Right lung (tissue), 2 donors: ENCODE measurements at regions not wholly inside any gene's neighbourhood (a gene's known extent, or its start where the extent isn't known, plus 50 kb on each side); places are given as distances from the start of the nearest gene placed in this dataset.

ENCODE experiments used
- DNase-seq, 2 donors: peaks; one replicate each; pipeline ENCODE4 v3.0.0-alpha.2; 2013

DNA sequence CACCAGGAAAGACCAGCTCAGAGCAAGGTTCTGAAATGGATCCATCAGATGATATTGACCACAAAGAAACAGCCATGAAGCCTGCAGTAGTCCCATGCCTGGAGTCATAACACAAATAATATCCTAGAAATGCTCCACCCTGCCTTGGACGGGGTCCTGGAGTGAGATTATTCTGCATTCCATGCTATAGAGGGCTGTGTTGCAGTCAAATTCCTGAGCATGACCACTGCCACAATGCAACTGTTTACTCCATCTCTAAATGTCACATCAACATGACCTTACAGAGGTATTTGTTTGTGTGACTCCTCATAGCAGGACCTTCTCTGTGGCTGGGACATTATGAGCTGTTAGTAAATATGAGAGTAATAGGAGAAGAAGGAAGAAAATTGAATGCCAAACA lies 257.5 kb upstream of the TCF21 start:
- no peak for DNase-seq

DNA sequence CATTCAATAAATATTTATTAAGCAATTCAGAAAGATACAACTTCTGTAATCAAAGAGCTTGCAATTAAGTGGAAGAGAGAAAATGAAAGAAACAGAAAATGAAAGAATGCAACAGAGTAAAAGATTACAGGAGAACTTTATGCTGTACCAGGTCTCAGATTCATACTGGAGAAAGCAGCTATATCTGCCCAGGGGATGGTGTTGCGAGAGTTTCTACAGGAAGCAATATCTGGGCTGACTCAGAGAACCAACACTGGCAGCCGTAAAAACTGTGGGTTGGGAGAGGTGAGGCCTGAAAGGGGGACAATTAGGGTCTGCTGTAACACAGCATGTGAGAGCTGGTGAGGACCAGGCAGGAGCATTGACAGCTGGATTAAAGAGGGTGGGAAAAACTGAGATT lies 256.7 kb upstream of the TCF21 start:
- DNase-seq: no peak

DNA sequence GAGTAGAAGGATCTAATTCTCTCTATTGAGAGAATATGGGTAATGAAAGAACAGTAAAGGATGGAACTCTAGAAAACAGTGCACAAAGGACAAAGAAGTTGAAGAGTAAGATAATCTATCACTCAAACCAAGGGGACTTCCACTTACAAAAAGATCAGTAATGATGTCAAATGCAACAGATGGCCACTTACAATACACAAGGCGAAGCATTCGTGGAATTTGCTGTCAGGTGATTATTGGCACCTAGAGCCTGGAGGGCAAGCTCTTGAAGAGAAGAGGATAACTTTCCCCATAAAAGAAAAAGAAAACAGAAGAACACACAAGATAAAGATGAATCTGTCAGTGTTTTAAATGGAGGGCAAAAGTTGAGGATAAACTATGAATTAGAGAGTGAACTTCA lies 256.0 kb upstream of the TCF21 start:
- no peak for DNase-seq

DNA sequence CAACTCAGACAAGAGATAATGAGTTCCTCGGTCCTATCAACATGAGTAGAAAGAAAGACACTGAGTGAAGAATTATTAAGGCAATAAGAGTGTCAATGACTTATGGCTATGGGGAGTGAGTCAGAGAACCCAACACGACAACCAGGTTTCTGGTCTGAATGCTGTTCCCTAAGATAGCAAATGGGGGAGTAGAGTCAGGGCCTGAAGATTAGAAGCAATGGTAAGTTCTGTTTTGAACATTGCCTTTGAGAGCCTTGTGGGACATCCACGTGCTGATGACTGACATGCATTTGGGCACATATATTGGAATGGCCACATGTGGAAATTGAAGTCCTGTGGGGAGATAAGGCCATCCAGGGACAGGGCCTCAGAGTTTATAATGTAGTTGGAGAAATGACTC lies 254.4 kb upstream of the TCF21 start:
- DNase-seq: no peak

DNA sequence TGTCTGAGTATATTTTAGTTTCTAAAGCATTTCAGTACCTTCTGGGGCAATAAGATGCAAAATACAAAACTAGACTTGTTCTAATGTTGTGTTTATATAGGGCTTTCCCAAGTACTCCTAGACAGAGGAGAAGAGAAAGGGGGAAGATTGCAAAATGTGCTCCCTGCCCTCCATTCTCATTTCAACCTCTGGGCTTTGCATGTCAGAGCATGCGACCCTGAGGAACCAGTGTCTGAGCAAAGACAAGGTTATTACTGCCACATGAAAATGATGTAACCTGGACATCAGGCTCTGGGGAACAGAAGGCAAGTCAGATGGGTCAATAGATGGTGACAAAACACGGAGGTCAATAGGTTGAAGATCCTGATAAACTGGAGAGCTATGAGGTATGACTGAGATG lies 253.5 kb upstream of the TCF21 start:
- DNase-seq: no peak

DNA sequence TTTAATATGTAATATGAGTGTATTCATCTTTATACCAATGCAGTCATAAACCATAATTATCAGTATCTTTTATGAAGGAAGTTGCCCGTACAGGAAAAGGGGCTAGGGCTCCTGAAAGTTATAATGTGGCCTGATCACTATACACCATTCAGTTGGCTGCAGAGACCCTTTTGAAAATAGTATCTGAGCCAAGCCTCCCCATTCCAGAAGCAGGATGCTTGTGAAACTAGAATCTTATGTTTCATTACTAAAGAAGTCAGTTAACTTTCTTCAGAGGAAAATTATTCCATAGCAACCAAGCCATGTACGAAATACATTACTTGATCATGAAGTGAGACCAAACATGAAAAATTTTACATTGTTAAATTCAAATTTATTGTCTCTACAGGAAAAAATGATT lies 251.5 kb upstream of the TCF21 start:
- peak in 1 of 2 donors; percentile 55 for DNase-seq

DNA sequence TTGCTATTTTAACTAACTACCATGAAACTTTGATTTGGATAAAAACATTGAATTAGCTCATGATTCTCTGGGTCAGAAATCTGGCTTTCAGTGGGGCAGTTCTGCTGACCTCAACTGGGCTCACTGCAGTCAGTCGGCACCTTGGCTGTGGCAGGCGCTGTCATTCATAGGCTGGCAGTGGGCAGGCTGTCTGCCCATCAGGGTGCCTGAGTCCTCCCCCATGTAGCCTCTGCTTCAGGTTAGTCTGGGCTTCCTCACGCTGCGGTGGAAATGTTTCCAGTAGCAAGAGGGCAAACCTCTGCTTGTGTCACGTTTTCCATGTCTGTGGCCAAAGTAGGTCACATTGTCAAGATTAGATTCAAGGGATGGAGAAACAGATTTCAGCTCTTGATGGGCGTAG lies 251.0 kb upstream of the TCF21 start:
- no peak for DNase-seq

DNA sequence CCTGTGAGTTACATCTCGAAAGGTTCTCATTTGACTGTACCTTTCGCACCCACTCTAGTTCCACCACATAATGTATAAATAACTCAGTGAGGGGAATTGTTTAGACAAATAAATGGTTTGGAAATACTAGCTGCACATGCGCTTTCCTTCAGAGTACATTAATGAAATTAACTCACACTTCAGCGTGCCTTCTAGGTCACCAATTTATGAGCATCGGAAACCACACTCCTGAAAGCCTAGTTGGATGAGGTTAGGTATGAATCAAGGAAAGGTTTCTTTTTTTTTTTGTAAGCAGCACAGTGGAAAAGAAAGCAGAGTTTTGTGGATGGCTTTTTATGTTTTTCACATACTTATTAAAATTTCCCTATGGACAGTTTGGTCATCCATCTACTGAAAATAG lies 247.8 kb upstream of the TCF21 start:
- DNase-seq: no peak

DNA sequence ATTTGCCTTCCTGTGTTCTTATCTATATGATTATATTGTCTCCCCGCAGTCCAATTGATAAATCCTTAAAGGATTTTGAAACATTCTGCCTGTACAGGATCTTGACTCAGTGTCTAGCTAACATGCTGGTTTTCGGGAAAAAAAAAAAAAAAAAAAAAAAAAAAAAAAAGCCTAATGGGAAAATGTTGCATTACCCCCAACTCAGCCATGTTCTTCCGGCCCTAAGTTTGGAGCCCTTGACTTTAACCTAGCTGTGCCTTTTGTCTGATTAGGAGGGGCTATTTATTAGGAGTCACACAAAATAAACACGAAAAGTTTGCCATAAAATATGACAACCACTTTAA lies 244.4 kb upstream of the TCF21 start:
- no peak for DNase-seq

DNA sequence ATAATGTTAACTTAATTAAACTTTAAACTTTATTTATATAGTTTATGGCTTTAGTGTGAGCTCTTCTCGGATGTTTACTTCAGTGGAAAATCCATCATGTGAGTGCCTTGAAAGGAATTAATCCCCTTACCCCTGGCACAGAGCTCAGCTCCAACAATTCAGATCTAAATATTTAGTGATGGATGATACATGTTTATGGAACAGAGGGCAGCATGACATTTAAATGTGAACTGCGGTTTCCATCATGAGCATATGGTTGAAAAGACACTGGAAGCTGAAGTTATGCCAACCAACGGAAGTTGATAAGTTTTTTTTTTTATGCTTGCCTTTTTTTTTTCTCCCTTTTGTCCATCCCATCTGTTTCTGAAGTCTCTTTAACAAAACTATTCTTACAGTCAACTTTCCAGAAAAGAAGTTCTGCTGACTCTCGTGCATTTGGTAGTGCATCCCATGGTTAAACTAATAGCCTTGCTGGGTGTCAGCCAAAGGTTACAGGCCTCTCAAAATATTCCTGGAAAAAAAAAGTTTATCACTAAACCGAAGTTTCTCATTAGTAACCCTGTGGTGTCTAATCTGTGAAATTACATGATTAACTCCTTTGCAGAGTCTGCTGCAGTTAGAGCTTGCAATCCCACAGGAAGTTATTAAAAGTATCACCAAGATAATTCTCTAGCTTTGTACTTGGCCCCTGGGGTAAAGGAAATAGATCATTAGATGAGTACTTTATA lies 243.9 kb upstream of the TCF21 start:
- peak; percentile 83 to 91 for DNase-seq

DNA sequence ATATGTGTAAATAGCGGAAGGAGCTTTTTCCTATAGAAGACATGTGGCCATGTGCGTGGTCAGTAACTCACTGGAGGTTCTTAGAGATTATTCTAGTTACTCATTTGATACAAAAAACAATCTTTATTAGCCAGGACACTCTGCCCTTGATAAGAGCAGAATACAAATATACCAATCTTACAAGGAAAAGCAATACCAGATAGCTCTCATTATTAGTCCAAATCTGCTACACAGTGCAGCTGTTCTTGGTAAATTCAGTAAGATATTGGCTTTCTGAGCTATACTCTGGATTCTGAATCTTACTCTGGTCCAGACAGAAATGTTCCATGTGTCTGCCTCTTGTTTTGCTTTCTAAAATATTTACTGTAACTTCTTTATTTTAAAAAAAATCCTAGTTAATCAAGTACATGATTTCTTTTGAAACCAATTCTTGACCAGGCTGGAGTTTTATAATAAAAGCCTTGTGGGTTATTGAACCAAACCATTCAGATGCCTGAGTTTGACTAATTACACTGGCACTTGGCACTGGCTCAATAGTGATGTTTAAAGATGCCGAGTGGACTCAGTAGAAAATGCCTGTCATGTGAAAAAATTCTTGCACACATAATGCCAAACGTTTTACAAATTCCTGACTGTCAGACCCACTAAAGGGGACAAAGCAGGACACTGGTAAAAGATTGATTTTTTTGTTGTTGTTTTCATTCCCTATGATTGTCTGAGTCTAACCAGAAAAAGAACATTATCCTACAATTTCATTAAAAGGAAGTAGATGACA lies 242.8 kb upstream of the TCF21 start:
- peak; percentile 38 to 45 for DNase-seq

DNA sequence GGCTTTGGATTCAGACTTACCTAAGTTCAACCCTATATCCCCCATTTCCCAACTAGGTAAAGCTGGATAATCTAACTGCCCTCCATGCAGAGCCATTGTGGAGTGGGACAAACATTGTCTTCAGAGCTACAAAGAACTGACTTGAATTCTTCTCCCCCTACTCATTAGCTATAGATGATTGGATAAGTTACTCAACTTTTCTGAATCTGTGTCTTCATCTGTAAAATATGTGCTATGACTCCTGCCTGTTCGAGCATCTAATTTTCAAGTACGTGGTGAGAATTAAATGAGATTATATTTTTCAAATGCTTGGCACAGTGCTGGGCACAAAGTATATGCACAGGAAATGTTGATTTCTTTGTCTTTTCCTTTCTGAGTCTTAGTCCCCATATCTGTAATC lies 240.3 kb upstream of the TCF21 start:
- no peak for DNase-seq

DNA sequence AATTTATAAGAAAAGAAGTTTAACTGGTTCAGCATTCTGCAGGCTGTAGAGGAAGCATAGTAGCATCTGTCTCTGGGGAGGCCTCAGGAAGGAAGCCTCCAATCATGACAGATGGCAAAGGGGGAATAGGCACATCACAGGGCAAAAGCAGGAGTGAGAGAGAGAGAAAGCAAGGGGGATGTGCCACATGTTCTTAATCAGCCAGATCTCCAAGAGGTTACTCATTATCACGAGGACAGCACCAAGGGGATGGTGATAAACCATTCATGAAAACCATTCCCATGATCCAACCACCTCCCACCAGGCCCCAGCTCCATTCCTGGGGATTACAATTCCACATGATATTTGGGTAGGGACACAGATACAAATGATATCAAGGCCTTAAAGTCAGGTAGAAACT lies 217.5 kb upstream of the TCF21 start:
- no peak for DNase-seq

DNA sequence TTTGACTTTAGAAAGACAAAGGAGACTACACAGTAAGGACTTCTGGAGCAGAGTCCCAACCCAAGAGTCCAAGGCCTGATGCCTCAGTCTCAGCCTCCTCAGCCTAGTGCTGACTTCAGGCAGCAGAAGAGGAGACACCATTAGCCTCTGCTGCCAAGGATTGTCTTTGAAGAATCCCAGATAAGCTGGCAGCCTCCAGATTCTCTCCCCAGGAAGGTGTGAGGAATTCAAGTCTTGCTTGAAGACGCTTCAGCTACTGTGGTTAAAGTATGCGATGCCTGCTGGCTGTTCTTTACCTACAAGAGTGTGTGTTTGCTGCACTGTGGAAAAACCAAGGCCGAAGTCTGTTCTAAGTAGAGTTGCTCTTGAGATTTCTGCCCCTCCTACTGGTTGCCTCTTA lies 215.9 kb upstream of the TCF21 start:
- DNase-seq: no peak

DNA sequence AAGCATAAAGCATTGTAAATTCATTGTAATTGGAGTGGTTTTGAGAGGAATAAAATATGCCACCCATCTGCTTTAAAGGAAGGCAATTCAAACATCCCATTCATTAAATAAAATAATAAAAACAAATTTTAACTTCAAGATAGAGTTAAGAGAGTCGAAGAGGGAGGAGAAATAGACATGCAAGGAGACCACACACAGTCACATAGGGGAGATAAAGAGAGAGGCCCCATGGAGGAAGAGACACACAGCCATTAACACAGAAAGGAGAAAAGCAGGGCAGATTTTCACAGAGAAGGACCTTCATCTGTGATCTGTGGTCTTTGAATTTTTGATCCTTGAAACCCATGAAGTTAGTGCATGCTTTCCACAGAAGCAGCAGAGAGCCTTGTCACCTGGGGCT lies 214.3 kb upstream of the TCF21 start:
- DNase-seq: no peak

DNA sequence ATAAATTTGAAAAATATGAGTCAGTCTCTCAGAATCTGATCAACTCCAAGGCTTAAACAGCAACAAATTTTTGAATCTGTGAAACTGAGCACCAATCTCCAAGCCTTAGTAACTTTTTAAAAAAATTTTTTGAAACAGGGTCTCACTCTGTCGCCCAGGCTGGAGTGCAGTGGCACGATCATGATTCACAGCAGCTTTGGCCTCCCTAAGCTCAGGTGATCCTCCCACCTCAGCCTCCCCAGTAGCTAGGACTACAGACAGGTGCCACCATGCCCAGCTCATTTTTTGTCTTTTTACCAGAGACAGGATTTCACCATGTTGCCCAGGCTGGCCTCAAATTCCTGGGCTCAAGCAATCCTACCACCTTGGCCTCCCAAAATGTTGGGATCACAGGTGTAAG lies 207.9 kb upstream of the TCF21 start:
- no peak for DNase-seq

DNA sequence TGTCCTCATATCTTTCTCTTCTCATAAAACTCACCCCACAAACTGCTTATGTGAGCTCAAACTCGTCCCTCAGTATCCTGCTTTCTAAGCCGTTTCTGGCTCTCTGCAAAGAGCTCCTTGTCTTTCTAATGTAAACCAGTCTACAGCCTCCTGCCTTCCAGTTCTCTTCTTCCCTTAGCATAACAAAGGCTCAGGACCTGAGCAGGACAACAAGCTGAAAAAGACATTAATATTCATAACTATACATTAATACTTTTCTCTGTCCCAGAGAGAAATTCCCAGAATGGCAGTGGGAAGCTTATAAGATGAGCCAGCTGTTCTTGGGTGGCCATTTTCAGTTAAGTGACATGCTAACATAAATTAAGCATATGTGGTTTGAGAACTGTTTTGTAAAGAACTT lies 207.0 kb upstream of the TCF21 start:
- DNase-seq: peak in 1 of 2 donors; percentile 16

DNA sequence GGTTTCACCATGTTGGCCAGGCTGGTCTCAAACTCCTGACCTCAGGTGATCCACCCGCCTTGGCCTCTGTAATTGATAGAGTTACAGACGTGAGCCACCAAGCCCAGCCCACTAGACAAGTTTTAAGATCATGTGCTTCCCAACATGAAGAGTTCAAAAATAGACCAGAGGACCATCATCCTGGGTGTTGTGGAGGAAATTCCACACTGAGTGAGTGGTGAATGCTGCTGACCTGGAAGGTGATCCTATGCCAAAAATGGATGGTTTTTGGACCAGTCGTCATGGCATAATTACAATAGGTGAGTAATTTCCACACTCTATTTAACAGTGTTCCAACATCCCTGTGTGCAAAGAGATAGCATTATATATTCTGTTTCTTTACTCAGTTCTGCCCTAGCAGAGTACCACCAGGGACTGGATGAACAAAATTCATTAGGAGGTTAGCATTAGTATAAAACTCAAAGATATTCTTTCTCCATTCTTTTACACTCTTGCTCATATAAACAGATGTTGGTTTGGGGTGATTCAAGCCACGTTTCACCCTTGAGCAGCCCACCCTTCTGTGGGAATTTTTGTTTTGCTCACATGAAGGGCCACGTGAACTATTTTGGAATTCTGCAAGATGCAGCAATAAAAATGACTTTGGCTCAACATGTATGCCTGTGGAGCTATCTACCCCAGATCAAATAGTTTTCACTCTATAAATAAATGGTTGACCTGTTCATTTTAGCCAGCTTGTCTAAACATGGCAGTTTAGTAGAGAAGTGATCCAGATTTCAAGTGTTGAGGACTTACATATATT lies 206.2 kb upstream of the TCF21 start:
- DNase-seq: peak in 1 of 2 donors; percentile 42

DNA sequence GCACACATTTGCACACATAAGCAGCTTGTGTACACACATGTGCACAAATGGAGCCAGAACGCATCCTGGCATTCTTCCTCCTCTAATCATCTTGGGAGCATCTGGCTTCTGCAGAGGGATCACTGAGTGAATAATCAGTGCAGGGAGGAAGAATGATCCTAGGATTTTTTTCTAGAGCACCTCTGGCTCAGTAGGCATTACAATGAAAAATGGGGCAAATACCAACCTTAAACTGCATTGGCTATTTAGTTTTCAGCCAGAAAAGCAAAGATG lies 205.7 kb upstream of the TCF21 start:
- DNase-seq: peak in 1 of 2 donors; percentile 37

DNA sequence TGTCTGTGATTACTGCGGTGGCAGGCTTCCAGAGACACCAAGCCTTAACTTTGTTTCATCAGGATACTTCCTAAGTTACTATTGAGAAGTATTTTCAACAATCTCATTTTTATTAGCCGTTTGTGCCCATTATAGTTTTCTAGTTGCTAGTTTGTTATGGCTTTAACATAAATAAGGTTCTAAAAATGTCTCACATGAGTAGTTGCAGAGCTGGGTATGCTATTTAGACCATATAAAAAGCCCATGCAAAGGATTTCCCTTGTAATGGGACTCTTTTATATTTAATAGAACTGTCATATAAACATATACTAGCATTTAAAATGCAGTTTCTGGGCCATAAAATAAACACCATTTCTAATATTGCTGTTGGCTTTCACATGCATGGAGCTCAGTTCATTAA lies 205.3 kb upstream of the TCF21 start:
- peak in 1 of 2 donors; percentile 41 for DNase-seq

DNA sequence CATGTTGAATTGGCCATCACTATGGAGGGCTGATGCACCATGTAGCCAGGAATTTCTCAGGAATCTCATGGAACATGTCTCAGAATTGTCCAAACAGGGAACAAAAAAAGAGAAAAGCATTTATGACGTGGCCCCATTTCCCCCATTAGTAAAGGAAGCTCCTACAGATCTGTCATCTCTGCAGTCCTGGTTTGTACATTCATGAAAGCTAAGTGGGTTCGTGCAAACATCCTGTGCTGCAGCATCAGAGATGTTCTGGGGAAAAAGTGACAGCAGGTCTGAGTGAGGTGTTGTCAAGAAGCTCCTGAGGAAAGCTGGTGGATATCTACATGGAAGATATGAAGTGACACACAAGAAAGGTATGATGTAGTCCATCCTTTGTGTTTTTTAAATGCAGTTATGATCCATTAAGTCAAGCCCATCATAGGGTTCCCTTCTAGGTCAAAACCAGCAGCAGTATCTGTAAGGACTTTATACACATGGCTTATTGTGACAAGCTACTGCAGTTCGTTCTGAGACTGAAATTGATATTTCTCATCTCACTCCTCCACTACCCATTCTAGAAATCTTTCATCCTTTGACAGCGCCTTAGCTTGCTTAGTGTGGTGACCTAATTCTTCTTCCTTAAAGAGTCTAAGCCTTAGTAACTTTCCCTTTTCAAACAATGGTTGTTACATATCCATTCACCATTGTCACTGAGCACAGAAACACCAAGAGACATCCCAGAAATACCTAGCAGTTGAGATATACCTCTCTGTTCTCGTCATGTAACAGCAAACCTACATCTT lies 200.0 kb upstream of the TCF21 start:
- no peak for DNase-seq

DNA sequence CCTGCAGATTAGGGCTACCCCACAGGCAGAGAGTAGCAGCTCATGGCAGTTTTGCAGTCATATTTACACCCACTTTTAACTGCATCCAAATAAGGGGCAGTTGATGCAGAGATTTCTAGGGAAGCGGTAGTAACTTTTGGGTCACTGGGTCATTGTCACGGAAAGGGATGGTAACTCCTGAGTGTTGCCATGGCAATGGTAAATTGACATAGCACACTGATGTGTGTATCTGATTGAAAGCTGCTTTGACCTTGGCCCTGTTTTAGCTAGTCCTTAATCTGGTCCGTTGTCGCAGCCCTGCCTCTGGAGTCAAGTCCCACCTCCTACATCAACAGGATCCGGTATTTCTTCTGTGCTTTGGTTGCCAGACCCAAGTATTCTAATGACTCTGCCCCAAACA lies 199.1 kb upstream of the TCF21 start:
- DNase-seq: no peak
